ENCODE measurements at regions not wholly inside any gene's neighbourhood (a gene's known extent, or its start where the extent isn't known, plus 50 kb on each side); places are given as distances from the start of the nearest gene placed in this dataset.
A peak's percentile ranks its signal among the peaks of the same experiment; 100 is the strongest.

- Histone ChIP-seq H3K4me1 (ENCODE audit: control insufficient read depth in 5 of 5, insufficient read depth in 5 of 5, low read length in 5 of 5) (peaks cover 0 to 8% (median 0%) of the 10 kb centered on the region in 5 donors), H3K27me3 (ENCODE audit: control insufficient read depth in 5 of 5, insufficient read depth in 4 of 5, low read length in 5 of 5) (no peaks in the 10 kb centered on the region), H3K4me3 (ENCODE audit: low read depth in 1 of 5, low read length in 5 of 5) (peak overlapping the region in 1 of 5 donors; percentile 22), H3K9me3 (ENCODE audit: control insufficient read depth in 5 of 5, low read length in 5 of 5) (no peaks in the 10 kb centered on the region), H3K36me3 (ENCODE audit: control insufficient read depth in 5 of 5, insufficient read depth in 5 of 5, low read length in 5 of 5) (no peaks in the 10 kb centered on the region), H3K9ac (ENCODE audit: low read length in 5 of 5) (peak overlapping the region in 1 of 5 donors; percentile 28), H3K27ac (ENCODE audit: low read depth, low read length) (no peak overlapping the region)
These were observed 180.4 kb downstream of the SLIT2 start for GRCh38 chr4:20432088-20432487.

- Histone ChIP-seq H3K9me3 (ENCODE audit: control insufficient read depth in 5 of 5, low read length in 5 of 5) (no peaks in the 10 kb centered on the region), H3K27me3 (ENCODE audit: control insufficient read depth in 5 of 5, insufficient read depth in 4 of 5, low read length in 5 of 5) (no peaks in the 10 kb centered on the region), H3K4me3 (ENCODE audit: low read depth in 1 of 5, low read length in 5 of 5) (no peak overlapping the region), H3K4me1 (ENCODE audit: control insufficient read depth in 5 of 5, insufficient read depth in 5 of 5, low read length in 5 of 5) (peaks cover 0 to 8% (median 0%) of the 10 kb centered on the region in 5 donors), H3K36me3 (ENCODE audit: control insufficient read depth in 5 of 5, insufficient read depth in 5 of 5, low read length in 5 of 5) (no peaks in the 10 kb centered on the region), H3K9ac (ENCODE audit: low read length in 5 of 5) (no peak overlapping the region), H3K27ac (ENCODE audit: low read depth, low read length) (no peak overlapping the region)
These were observed 181.5 kb downstream of the SLIT2 start for GRCh38 chr4:20433097-20433705.

GRCh38 chr4:20440170-20440569 is 188.5 kb downstream of the SLIT2 start:
- Histone ChIP-seq H3K36me3 (ENCODE audit: control insufficient read depth in 5 of 5, insufficient read depth in 5 of 5, low read length in 5 of 5) (no peaks in the 10 kb centered on the region), H3K9ac (ENCODE audit: low read length in 5 of 5) (no peak overlapping the region), H3K27ac (ENCODE audit: low read depth, low read length) (no peak overlapping the region), H3K9me3 (ENCODE audit: control insufficient read depth in 5 of 5, low read length in 5 of 5) (no peaks in the 10 kb centered on the region), H3K4me3 (ENCODE audit: low read depth in 1 of 5, low read length in 5 of 5) (no peak overlapping the region), H3K27me3 (ENCODE audit: control insufficient read depth in 5 of 5, insufficient read depth in 4 of 5, low read length in 5 of 5) (no peaks in the 10 kb centered on the region), H3K4me1 (ENCODE audit: control insufficient read depth in 5 of 5, insufficient read depth in 5 of 5, low read length in 5 of 5) (no peaks in the 10 kb centered on the region)

GRCh38 chr4:20443015-20443805 is 191.5 kb downstream of the SLIT2 start:
- no peak overlapping the region for H3K4me3 ChIP-seq (ENCODE audit: low read depth in 1 of 5, low read length in 5 of 5)
- H3K27ac ChIP-seq (ENCODE audit: low read depth, low read length): no peak overlapping the region
- no peak overlapping the region for H3K9ac ChIP-seq (ENCODE audit: low read length in 5 of 5)
- H3K4me1 ChIP-seq (ENCODE audit: control insufficient read depth in 5 of 5, insufficient read depth in 5 of 5, low read length in 5 of 5): no peaks in the 10 kb centered on the region
- no peaks in the 10 kb centered on the region for H3K36me3 ChIP-seq (ENCODE audit: control insufficient read depth in 5 of 5, insufficient read depth in 5 of 5, low read length in 5 of 5)
- no peaks in the 10 kb centered on the region for H3K9me3 ChIP-seq (ENCODE audit: control insufficient read depth in 5 of 5, low read length in 5 of 5)
- H3K27me3 ChIP-seq (ENCODE audit: control insufficient read depth in 5 of 5, insufficient read depth in 4 of 5, low read length in 5 of 5): no peaks in the 10 kb centered on the region

DNA sequence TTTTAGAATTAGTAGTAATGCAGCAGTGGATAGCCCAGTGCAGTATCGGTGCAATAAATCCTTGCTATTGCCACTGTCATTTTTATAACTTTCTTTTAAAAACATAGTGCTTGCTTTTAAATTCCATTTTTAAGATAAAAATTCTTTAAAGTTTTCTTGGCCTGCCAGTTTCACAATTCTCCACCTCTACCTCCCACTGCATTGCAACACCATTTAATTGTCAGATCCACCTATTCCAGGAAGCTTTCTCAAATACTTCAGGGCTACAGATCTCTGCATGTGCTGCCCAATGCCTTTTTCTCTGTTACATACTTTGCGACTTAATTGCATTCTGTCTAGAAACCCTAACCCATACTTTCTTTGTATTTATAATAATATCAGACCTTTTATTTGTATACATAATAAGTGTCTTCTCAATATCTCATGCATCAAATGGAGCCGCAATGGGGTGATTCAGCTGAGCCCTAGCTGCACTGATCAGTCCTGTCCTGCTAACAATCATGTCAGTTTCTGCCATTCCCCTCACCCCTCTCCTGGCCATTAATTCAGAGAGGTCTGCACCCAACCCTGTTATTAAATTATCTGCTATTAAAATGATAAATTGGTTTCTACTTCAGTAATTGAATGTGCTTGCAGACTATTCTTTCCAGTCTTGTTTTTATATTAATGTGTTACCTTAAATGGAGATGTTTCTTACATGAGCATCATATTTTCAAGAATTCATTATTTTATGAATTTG is 193.1 kb downstream of the SLIT2 start:
- Histone ChIP-seq H3K4me3 (ENCODE audit: low read depth in 1 of 5, low read length in 5 of 5) (no peak overlapping the region), H3K36me3 (ENCODE audit: control insufficient read depth in 5 of 5, insufficient read depth in 5 of 5, low read length in 5 of 5) (no peaks in the 10 kb centered on the region), H3K27ac (ENCODE audit: low read depth, low read length) (no peak overlapping the region), H3K9ac (ENCODE audit: low read length in 5 of 5) (no peak overlapping the region), H3K4me1 (ENCODE audit: control insufficient read depth in 5 of 5, insufficient read depth in 5 of 5, low read length in 5 of 5) (no peaks in the 10 kb centered on the region), H3K27me3 (ENCODE audit: control insufficient read depth in 5 of 5, insufficient read depth in 4 of 5, low read length in 5 of 5) (no peaks in the 10 kb centered on the region), H3K9me3 (ENCODE audit: control insufficient read depth in 5 of 5, low read length in 5 of 5) (no peaks in the 10 kb centered on the region)

GRCh38 chr4:20445933-20446723 is 194.4 kb downstream of the SLIT2 start:
- Histone ChIP-seq H3K27ac (ENCODE audit: low read depth, low read length) (no peak overlapping the region), H3K27me3 (ENCODE audit: control insufficient read depth in 5 of 5, insufficient read depth in 4 of 5, low read length in 5 of 5) (no peaks in the 10 kb centered on the region), H3K36me3 (ENCODE audit: control insufficient read depth in 5 of 5, insufficient read depth in 5 of 5, low read length in 5 of 5) (no peaks in the 10 kb centered on the region), H3K4me3 (ENCODE audit: low read depth in 1 of 5, low read length in 5 of 5) (no peak overlapping the region), H3K9me3 (ENCODE audit: control insufficient read depth in 5 of 5, low read length in 5 of 5) (no peaks in the 10 kb centered on the region), H3K4me1 (ENCODE audit: control insufficient read depth in 5 of 5, insufficient read depth in 5 of 5, low read length in 5 of 5) (no peaks in the 10 kb centered on the region), H3K9ac (ENCODE audit: low read length in 5 of 5) (no peak overlapping the region)

DNA sequence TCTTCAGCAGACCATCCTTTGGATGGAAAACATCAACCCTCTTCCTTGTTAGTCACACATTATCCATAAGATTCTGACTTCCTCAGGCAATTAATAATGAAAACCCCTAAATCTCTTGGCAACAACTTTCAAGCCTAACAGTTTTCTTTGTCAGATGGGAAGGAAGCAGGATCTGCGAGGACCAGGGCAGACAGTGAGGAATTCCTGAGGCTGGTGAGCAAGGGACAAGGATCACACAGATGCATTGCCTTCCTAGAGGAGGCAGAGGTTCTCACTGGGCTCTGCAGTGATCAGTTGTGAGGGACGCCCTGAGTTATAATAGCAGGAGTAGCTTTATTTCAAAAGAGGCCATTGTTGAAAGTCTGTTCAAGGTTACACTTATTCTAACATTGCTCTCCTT is 195.4 kb downstream of the SLIT2 start:
- no peaks in the 10 kb centered on the region for H3K9me3 ChIP-seq (ENCODE audit: control insufficient read depth in 5 of 5, low read length in 5 of 5)
- no peak overlapping the region for H3K9ac ChIP-seq (ENCODE audit: low read length in 5 of 5)
- H3K36me3 ChIP-seq (ENCODE audit: control insufficient read depth in 5 of 5, insufficient read depth in 5 of 5, low read length in 5 of 5): no peaks in the 10 kb centered on the region
- H3K4me1 ChIP-seq (ENCODE audit: control insufficient read depth in 5 of 5, insufficient read depth in 5 of 5, low read length in 5 of 5): no peaks in the 10 kb centered on the region
- no peak overlapping the region for H3K4me3 ChIP-seq (ENCODE audit: low read depth in 1 of 5, low read length in 5 of 5)
- H3K27me3 ChIP-seq (ENCODE audit: control insufficient read depth in 5 of 5, insufficient read depth in 4 of 5, low read length in 5 of 5): no peaks in the 10 kb centered on the region
- no peak overlapping the region for H3K27ac ChIP-seq (ENCODE audit: low read depth, low read length)

- Histone ChIP-seq H3K27me3 (ENCODE audit: control insufficient read depth in 5 of 5, insufficient read depth in 4 of 5, low read length in 5 of 5) (no peaks in the 10 kb centered on the region), H3K27ac (ENCODE audit: low read depth, low read length) (no peak overlapping the region), H3K4me1 (ENCODE audit: control insufficient read depth in 5 of 5, insufficient read depth in 5 of 5, low read length in 5 of 5) (no peaks in the 10 kb centered on the region), H3K4me3 (ENCODE audit: low read depth in 1 of 5, low read length in 5 of 5) (no peak overlapping the region), H3K9me3 (ENCODE audit: control insufficient read depth in 5 of 5, low read length in 5 of 5) (no peaks in the 10 kb centered on the region), H3K9ac (ENCODE audit: low read length in 5 of 5) (no peak overlapping the region), H3K36me3 (ENCODE audit: control insufficient read depth in 5 of 5, insufficient read depth in 5 of 5, low read length in 5 of 5) (no peaks in the 10 kb centered on the region)
These were observed 200.3 kb downstream of the SLIT2 start for GRCh38 chr4:20451986-20452385.

GRCh38 chr4:20454515-20454914 is 202.8 kb downstream of the SLIT2 start:
- Histone ChIP-seq H3K9ac (ENCODE audit: low read length in 5 of 5) (no peak overlapping the region), H3K9me3 (ENCODE audit: control insufficient read depth in 5 of 5, low read length in 5 of 5) (no peaks in the 10 kb centered on the region), H3K27me3 (ENCODE audit: control insufficient read depth in 5 of 5, insufficient read depth in 4 of 5, low read length in 5 of 5) (no peaks in the 10 kb centered on the region), H3K4me1 (ENCODE audit: control insufficient read depth in 5 of 5, insufficient read depth in 5 of 5, low read length in 5 of 5) (no peaks in the 10 kb centered on the region), H3K36me3 (ENCODE audit: control insufficient read depth in 5 of 5, insufficient read depth in 5 of 5, low read length in 5 of 5) (no peaks in the 10 kb centered on the region), H3K27ac (ENCODE audit: low read depth, low read length) (no peak overlapping the region), H3K4me3 (ENCODE audit: low read depth in 1 of 5, low read length in 5 of 5) (no peak overlapping the region)

Data from subcutaneous abdominal adipose tissue (tissue), 5 donors.